Neutrophil (primary cell): ENCODE measurements at regions not wholly inside any gene's neighbourhood (a gene's known extent, or its start where the extent isn't known, plus 50 kb on each side); places are given as distances from the start of the nearest gene placed in this dataset.
"Not testable (repeated sequence)": the region's sequence is repeated elsewhere in the genome, so short reads cannot be mapped to it uniquely, and the experiment has no call there.

Experiments
- H3K27ac ChIP-seq: fragments of 200-600 bp; sonication (generic); 2 replicates; pipeline ENCODE4 v1.5.1; 2016; ENCODE audit warnings: mild to moderate bottlenecking, moderate library complexity
- H3K27me3 ChIP-seq: fragments of 200-600 bp; sonication (generic); 2 replicates; pipeline ENCODE4 v1.6.0; 2016; ENCODE audit warnings: mild to moderate bottlenecking
- H3K36me3 ChIP-seq: fragments of 200-600 bp; sonication (generic); 2 replicates; pipeline ENCODE4 v1.5.1; 2017
- H3K4me1 ChIP-seq, 2 experiments: fragments of 200-600 bp in 1 of 2; sonication (generic) in 1 of 2; 1 replicate in 1 of 2; 2 replicates in 1 of 2; pipeline versions ENCODE4 v1.5.1 to v1.6.1; 2013 to 2016; ENCODE audit warnings: low read depth in 1 of 2, low read length in 1 of 2, mild to moderate bottlenecking in 1 of 2, moderate library complexity in 1 of 2; ENCODE audit not compliant: control insufficient read depth in 1 of 2, insufficient read depth in 1 of 2
- H3K4me3 ChIP-seq, 2 experiments: fragments of 200-600 bp in 1 of 2; sonication (generic) in 1 of 2; 1 replicate in 1 of 2; 2 replicates in 1 of 2; pipeline ENCODE4 v1.5.1; 2013 to 2016; ENCODE audit warnings: low read depth in 1 of 2, low read length in 1 of 2, mild to moderate bottlenecking in 1 of 2, moderate library complexity in 1 of 2
- H3K9me3 ChIP-seq: fragments of 200-600 bp; sonication (generic); 2 replicates; pipeline ENCODE4 v1.5.1; 2016
- TF ChIP-seq, protein P1 (sequence below): fragments of 200-600 bp; sonication (generic); IDR thresholded peaks from 2 replicates; pipeline ENCODE4 v1.5.1; 2016; ENCODE audit warnings: antibody characterized with exemption

DNA sequence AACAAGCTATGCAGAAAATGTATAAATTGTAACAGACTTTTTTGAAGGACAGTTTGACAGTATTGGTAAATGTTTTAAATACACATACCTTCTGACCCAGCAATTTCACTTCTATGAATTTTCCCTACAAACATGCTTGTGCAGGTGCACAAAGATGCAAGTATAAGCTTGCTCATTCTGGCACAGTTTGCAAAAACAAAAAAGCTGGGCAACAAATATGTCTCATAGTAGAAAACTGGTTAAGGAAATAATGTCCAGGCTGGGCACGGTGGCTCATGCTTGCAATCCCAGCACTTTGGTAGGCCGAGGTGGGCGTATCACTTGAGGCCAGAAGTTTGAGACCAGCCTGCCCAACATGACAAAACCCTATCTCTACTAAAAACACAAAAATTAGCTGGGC, 96.9 kb upstream of the NEDD4L start:
- no peak overlapping the region for H3K4me3 ChIP-seq
- TF ChIP-seq, protein P1, sequence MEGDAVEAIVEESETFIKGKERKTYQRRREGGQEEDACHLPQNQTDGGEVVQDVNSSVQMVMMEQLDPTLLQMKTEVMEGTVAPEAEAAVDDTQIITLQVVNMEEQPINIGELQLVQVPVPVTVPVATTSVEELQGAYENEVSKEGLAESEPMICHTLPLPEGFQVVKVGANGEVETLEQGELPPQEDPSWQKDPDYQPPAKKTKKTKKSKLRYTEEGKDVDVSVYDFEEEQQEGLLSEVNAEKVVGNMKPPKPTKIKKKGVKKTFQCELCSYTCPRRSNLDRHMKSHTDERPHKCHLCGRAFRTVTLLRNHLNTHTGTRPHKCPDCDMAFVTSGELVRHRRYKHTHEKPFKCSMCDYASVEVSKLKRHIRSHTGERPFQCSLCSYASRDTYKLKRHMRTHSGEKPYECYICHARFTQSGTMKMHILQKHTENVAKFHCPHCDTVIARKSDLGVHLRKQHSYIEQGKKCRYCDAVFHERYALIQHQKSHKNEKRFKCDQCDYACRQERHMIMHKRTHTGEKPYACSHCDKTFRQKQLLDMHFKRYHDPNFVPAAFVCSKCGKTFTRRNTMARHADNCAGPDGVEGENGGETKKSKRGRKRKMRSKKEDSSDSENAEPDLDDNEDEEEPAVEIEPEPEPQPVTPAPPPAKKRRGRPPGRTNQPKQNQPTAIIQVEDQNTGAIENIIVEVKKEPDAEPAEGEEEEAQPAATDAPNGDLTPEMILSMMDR: no peak
- H3K4me1 ChIP-seq: no peaks in the 10 kb centered on the region

DNA sequence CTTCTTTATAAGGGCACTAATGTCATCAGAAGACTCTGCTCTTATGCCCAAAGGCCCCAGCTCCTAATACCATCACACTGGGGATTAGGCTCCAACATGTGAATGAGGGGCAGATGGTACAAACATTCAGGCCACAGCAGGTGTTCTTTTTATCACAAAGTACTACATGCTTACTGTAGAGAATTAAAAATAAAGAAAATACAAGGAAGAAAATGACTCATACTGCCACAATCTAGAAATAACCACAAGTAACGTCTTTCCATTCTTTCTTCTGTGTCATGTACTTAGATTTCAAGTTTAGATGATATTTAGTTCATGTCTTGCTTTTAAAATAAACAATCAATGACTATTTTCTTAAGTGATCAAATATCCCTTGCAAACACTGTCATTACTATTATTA, 100.3 kb upstream of the NEDD4L start:
- no peak overlapping the region for H3K27ac ChIP-seq
- H3K27me3 ChIP-seq: no peaks in the 10 kb centered on the region
- H3K4me3 ChIP-seq: no peak overlapping the region
- H3K36me3 ChIP-seq: no peaks in the 10 kb centered on the region
- no peaks in the 10 kb centered on the region for H3K9me3 ChIP-seq
- no peaks in the 10 kb centered on the region for H3K4me1 ChIP-seq
- TF ChIP-seq, protein P1: no peak

More for the DNA sequence above, 96.9 kb upstream of the NEDD4L start:
- H3K36me3 ChIP-seq: no peaks in the 10 kb centered on the region
- H3K27me3 ChIP-seq: no peaks in the 10 kb centered on the region
- no peaks in the 10 kb centered on the region for H3K9me3 ChIP-seq
- H3K27ac ChIP-seq: no peak overlapping the region

- TF ChIP-seq, protein P1: no peak
- Histone ChIP-seq H3K9me3 (no peaks in the 10 kb centered on the region), H3K4me3 (no peak overlapping the region), H3K36me3 (no peaks in the 10 kb centered on the region), H3K4me1 (no peaks in the 10 kb centered on the region), H3K27me3 (no peaks in the 10 kb centered on the region), H3K27ac (no peak overlapping the region)
These were observed 101.5 kb upstream of the NEDD4L start for GRCh38 chr18:57942493-57942892.

DNA sequence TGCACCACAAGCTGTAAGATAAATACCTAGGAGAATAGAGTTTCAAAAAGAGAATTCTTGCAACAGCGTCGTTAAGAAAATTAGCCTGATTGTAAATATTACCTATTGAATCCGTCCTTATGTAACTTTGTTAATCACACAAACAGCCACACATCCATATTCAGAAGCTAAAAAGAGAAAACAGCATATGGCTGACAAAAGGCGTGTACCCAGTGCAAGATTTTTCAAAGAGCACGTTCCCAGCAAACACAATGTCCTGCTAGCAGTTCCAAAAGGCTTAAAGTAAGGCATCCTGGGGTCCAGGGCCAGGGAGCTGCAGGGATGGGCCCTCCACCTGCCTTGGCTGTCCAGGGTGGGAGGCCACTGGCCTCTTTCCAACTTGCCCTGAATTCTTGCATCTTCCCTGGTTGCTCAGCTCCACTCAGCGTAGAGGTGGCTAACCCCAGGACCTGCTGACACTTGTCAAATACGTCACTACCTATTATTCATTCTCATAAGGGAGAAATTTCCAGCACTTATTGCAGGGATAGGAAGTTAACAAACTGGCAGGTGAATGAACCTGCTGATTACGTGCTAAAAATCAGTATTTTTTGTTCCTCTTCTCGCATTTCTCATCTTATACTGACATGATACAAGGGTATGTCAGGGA, 102.1 kb upstream of the NEDD4L start:
- Histone ChIP-seq H3K4me3 (no peak overlapping the region), H3K4me1 (no peaks in the 10 kb centered on the region), H3K36me3 (no peaks in the 10 kb centered on the region), H3K9me3 (no peaks in the 10 kb centered on the region), H3K27me3 (no peaks in the 10 kb centered on the region), H3K27ac (no peak overlapping the region)
- TF ChIP-seq, protein P1: no peak

DNA sequence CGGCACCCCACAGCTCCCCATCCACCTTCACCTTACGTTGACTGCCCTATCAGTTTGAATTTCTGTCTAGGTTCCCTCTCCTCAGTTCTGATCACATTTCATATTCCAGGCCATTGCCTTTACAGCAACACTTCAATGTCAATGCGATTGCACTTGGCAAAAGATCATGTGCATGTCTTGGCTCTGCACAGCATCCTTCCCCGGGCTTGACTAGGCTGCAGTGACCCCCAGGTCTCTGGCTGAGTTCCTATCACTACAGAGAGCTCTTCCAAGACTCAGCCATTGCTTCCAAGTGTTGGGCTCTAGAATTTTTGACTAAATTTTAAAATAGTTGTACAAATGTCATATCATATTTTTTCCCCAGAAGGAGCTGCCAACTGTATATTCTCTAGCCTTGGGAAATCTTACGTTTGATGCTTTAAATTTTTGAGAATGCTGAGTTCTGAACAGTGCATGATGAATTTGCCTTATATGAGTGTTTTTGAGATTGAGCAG, 103.8 kb upstream of the NEDD4L start:
- Histone ChIP-seq H3K27ac (no peak overlapping the region), H3K9me3 (no peaks in the 10 kb centered on the region), H3K4me3 (no peak overlapping the region), H3K27me3 (no peaks in the 10 kb centered on the region), H3K36me3 (no peaks in the 10 kb centered on the region), H3K4me1 (no peaks in the 10 kb centered on the region)
- TF ChIP-seq, protein P1: no peak

GRCh38 chr18:57934375-57934774, 109.7 kb upstream of the NEDD4L start:
- not testable (repeated sequence) for H3K4me1 ChIP-seq, H3K27me3 ChIP-seq, H3K27ac ChIP-seq, H3K4me3 ChIP-seq, H3K36me3 ChIP-seq, H3K9me3 ChIP-seq
